Renal pelvis (tissue), 1 donor: ENCODE measurements at regions not wholly inside any gene's neighbourhood (a gene's known extent, or its start where the extent isn't known, plus 50 kb on each side); places are given as distances from the start of the nearest gene placed in this dataset.
"Not testable (repeated sequence)": the region's sequence is repeated elsewhere in the genome, so short reads cannot be mapped to it uniquely, and the experiment has no call there.

Source experiments
- DNase-seq: peaks from one replicate; pipeline ENCODE4 v3.0.0-alpha.2; 2013

DNA sequence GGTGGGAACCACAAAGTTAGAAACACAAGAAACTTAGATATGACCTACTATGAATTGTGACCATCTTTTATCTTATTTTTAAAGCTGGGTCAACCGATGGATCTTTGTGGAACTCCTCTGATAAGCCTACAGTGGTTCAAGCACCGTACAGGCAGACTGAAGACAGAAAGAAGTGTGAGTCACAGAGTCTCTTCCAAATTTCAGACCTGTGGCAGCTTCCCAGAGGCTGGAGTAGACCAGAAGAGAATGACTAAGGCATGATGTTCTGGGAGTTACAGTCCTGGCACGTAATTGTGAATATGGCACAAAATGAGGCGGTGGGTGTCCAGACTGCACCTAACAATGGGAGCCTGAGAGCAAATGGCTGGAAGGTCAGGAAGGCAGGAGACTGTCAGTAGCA, 70.0 kb downstream of the LMO4 start:
- no peak for DNase-seq

GRCh38 chr1:87399264-87399663, 70.6 kb downstream of the LMO4 start:
- no peak for DNase-seq

DNA sequence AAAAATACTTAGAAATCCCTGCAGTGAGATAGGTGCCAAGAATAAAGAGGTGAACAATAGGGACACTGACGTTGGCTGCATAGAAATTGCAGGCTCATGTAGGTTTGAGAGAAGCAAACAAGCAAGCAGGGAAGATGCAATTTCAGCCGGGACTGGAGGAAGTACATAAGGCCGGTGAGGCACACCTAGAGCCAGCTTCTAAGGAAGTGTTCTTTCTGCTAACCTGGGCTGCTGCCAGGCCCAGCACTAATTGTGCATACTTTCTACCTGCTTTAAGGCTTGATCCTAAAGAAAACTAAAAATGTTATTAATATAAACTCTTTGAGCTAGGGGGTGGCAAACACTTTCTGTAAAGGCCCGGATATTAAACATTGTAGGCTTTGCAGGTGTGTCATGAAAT, 71.0 kb downstream of the LMO4 start:
- DNase-seq = no peak

DNA sequence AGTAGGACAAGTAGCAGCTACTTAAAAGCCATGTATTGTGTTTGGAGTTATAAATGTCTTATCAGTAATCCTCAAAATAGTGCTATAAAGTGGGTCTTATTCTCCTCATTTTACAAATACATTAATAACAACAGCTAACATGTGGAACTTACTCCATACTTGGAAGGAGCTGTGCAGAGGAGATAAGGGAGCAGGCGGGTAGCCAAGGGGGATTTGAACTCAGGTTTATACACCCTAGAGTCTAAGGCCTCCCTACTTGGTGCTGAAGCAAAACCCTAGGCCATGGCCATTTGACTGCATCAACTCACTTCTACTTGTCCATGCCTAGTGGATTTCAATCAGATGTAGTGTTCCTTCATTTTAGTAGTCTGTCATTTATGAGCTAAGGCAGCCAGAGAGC, 72.1 kb downstream of the LMO4 start:
- no peak for DNase-seq

DNA sequence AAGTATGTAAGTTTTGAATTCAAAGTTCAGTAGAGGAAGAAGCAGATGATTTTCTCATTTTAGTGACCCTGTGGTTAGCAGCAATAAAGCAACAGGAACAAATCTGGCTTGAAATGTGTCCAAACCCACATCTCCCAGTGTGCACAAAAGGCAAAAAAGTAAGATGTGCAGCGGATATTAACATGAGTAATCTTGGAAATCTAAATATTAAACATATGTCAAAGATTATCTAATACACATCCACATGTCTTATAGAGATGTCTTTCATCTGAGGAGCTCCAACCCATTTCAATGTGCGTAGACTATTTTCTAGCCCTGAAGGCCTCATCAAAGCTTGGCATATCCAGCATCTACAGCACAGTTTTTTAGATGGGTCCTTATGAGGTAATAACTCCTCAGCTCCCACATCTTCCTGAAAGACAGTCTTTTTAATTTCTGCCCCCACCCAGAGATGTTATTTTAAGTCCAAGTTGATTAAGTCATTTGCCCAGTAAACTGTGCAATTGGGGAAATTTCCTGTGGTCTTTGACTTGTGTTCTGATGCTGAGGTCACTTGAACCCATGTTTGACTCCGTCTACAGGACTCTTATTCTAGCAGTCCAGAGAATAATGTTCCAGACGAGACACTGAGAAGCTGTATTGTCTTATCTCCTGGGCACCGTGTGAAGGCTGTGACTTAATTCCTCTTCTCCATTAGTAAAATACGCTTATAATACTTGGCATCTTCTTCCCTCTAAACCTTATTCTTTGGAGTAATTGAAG, 73.7 kb downstream of the LMO4 start:
- DNase-seq = no peak

GRCh38 chr1:87403061-87403820, 74.6 kb downstream of the LMO4 start:
- no peak for DNase-seq

GRCh38 chr1:87404296-87404695, 75.6 kb downstream of the LMO4 start:
- DNase-seq = no peak

DNA sequence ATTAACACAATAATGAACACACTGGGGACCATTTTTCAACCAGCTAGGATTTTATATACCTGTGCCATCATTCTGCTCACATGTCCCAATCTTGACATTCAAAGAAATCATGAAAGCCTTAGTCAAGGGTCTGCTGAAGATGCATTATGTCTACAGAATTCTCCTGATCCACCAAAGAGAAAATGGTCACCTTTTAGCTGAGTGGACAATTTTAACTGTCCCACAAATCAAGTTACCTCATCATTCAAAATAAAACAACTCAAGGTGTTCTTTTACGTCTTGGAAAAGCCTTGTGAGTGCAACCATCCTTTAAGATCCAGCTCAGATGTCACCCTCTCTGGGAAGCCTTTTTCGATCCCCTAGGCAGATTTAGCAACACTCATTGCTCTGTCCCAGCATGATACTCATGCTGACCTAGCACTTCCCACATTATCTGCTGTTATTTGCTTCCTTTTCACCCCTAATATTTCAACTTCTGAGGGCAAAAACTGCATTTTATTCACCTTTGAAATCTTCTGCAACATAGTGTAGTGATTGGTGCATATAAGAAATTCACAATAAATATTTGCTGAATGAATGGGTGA, 80.1 kb downstream of the LMO4 start:
- no peak for DNase-seq

DNA sequence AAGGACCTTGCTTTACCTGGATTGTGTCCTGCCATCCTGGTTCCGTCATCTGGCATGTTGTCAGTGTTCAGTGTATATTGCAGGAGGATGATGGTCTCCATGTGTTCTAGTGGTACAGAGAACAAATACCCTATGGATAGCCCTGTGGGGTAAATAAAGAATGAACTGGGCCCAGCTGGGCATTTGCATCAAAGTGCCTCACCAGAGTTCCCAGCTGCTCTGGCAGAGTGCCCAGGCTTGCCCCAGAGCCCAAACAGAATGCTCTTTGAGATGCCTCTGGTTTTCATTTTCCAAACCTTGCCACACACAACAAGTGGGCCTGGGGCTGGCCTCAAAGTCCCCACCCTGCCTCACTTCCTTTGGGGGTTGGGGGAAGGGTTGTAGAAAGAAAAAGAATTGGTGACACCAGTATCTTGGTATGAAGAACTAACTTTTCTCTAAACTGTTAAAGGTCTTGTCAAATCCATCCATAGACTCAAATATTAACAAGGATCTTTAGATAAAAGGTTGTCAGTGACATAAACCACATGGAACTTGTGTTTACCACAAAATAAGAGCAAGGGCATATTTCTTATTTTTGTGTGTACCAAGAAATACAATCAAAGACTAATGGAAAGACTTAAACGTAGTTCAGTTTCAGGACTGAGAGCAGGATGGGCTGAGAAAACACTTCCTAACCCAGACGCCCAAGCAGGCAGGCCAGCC, 82.2 kb downstream of the LMO4 start:
- no peak for DNase-seq

DNA sequence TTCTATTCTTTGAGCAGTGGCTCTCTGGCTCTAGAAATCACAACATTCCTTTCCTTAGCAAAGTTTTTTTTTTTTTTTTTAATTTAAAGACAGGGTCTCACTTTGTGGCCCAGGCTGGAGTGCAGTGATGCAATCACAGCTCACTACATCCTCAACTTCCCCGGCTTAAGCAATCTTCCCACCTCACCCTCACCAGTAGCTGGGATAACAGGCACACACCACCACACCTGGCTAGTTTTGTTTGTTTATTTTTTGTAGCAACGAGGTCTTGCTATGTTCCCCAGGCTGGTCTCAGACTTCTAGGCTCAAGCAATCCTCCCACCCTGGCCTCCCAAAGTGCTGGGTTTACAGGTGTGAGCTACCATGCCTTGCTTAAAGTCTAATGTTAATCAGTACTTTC, 85.2 kb downstream of the LMO4 start:
- DNase-seq = not testable (repeated sequence)

DNA sequence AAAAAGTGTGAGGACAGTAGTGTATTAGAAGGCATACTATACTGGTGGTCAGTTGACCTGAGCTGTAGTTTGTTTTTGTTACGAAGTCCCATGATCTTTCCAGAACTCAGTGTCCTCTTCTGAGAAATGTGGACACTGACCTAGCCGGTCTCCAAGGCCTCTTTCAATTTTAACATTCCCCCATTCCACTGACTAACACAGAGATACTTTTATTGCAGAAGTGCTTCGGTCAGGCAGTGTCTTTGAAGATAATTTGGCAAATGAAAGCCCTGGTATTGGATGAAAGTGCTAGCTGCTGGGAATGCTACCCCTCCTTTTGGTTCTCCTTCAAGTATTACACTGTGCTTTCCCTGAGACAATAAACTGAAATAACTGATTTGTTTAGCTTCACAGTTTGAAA, 89.4 kb downstream of the LMO4 start:
- no peak for DNase-seq

DNA sequence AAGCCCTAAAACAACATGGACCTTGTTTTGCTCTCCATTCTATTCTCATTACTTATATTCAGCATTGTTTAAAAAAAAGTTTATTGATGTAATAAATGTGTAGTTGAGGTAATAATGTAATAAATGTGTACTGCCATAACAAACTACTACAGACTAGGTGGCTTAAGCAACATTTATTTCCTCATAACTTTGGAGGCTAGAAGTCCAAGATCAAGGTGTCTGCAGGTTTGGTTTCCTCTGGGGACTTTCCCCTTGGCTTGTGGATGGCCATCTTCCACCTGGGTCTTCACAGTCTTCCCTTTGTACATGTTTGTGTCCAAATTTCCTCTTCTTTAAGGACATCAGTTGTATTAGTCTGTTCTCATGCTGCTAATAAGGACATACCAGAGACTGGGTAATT, 93.1 kb downstream of the LMO4 start:
- DNase-seq = no peak

GRCh38 chr1:87424541-87424940, 95.9 kb downstream of the LMO4 start:
- no peak for DNase-seq

- no peak for DNase-seq
Measured at GRCh38 chr1:87426463-87427249, 98.0 kb downstream of the LMO4 start.

- no peak for DNase-seq
Measured at GRCh38 chr1:87428367-87428766, 99.7 kb downstream of the LMO4 start.

DNA sequence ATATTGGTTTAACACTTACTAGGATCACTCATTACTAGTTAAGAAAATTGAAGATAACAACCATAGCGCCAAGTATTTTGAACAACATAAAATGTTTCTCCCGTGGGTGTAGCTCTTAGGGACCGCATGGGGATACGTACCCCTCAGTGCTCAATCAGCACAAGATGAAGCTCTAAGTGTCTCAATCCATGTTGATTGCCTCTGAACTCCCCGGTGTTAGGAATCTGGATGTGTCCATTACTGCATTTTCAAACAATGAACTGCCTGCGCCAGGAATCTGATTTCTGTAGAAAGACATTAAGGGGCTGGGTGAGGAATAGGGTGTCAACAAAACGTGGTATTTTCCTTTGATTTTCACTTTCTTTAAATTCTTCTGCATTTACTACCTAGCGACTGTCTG, 100.2 kb downstream of the LMO4 start:
- DNase-seq = no peak

- DNase-seq = no peak
Measured at GRCh38 chr1:87432685-87433084, 104.0 kb downstream of the LMO4 start.

GRCh38 chr1:87433101-87433500, 104.4 kb downstream of the LMO4 start:
- DNase-seq = not testable (repeated sequence)

- no peak for DNase-seq
Measured at GRCh38 chr1:87435484-87435883, 106.8 kb downstream of the LMO4 start.

DNA sequence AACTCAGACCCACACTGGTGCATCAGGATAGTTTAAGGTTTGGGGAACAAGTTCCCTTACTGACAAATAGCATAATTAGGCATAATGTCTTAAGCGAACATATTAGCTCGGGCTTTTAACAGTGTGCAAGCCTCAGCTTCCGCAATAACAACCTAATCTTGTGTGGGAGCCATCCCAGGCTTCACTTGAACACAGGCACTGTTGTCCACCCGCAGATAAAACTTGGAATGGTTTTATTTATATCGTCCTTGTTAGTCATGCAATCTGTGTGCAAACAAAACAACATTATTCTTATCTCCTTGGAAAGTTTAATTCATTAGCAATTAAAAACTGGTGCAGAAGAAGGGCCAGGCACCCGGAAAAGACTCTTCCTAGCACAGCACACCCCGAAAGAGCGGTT, 107.4 kb downstream of the LMO4 start:
- DNase-seq = not testable (repeated sequence)

DNA sequence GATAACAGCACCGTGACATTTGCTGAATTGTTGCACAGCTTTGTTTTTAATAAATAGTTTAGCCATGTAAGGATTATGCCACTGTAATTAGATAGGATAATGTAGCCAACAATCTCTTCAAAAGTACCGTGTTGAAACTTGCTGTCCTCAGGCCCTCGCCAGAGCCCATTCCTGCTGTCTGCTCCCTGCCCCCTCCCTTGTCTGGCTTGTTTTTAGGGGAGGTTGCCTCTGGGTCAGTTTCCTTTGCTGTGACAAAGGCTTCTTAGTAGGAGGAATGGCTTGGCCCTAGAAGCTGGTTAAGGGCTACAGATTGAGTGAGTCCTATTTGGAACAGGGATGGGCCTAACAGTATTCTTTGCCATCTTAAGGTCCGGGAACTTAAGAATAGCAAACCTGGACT, 107.9 kb downstream of the LMO4 start:
- no peak for DNase-seq
